GOT3 (cell line): ENCODE measurements at regions not wholly inside any gene's neighbourhood (a gene's known extent, or its start where the extent isn't known, plus 50 kb on each side); places are given as distances from the start of the nearest gene placed in this dataset.
A peak's percentile ranks its signal among the peaks of the same experiment; 100 is the strongest.

Experiments used
- DNase-seq: peaks from one replicate; lab custom pipeline; 2025; ENCODE audit warnings: mixed read lengths; lab: John Stamatoyannopoulos, UW

GRCh38 chr5:74316064-74316603, 324.4 kb downstream of the ENC1 start:
- DNase-seq: peak; percentile 67

DNA sequence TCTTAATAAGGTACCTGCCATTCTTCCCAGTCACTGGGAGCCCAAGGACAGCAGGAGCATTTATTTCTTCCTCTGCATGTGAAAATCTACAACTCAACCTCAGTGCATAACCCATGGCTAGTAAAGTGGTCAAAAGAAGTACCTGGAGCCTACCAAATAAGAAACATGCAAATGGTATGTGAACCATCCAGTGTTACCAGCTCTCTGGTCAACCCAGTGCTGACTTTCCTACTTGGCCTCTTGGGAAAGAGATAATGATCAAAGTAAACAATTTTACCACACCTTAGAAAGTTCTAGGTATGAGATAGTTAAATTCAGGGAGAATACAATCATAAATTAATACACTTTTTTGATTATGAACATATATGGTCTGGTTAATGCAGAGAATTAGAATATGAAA, 325.6 kb downstream of the ENC1 start:
- no peak for DNase-seq

GRCh38 chr5:74313896-74314295, 326.6 kb downstream of the ENC1 start:
- no peak for DNase-seq

DNA sequence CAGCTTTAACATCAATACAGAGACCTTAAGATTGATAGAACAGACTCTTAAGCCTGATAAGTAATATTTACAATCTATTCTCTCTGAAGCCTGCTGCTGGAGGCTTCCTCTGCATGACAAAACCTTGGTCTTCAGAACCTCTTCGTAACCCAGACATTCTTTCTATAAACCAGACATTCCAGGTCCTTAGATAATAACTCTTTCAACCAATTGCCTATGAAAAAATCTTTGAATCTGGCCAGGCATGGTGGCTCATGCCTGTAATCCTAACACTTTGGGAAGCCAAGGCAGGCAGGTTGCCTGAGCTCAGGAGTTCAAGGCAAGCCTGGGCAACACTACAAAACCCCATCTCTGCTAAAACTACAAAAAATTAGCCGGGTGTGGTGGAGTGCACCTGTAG, 327.8 kb downstream of the ENC1 start:
- no peak for DNase-seq

DNA sequence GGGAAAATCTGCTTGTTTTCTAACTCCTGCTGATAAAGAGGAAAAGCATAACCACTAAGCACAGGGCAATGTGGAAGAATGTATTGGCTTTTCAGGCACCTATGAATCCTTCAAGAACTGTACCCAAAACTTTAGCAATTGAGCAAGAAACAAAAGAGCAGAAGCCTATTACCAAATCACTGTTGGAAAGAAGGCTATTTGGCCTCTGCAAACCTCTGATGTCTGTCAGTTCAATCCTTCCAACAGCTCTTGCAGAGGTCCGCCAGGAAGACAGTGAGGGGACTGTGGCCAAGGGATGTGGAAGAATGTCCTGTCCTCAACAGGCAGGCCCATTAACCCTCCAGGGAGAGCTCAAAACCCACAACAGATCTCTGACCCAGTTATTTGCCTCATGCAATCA, 328.6 kb downstream of the ENC1 start:
- no peak for DNase-seq

DNA sequence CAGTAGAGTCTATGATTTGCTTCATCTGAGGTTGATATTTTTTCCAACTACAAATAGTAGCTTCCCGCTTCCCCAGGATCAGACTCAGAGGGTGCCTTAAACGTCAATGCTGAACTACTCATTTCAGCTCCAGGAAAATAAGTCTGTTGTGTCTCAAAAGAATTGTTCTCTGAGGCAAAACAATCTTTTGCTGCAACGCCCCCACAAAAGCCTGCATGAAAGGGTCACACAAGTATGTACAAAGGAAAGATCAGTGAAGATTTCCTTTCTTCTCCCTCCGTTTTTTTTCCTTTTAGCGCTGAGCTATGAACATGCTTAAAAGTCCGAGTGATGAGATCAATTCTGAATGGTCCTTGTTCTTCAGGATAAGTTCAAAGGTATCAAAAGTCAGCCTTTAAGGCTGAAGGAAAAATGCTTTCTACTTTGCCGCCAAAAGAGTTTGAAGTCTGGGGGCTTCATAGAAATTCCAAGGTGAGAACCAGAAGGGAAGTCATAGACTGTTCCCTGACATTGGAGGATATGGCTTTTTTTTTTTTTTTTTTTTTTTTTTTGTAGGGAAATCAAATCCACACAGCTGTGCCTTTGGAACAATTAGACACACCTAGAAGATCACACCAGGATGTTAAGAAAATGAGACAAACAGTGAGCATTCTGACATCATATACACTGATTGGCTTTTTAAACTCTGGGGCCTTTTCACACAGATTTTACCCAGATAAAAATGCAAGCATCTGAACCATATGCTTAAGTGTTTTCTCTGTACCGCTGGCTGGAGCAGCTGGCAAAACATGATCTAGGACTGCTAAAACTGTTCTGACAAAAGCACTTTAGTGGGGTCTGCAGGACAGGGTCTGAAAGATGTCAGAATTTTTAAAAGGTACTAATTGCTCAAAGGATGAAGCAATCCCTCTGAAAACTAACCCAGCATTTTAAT, 329.3 kb downstream of the ENC1 start:
- DNase-seq: no peak

- no peak for DNase-seq
Observed at GRCh38 chr5:74310386-74310785, 330.1 kb downstream of the ENC1 start.

DNA sequence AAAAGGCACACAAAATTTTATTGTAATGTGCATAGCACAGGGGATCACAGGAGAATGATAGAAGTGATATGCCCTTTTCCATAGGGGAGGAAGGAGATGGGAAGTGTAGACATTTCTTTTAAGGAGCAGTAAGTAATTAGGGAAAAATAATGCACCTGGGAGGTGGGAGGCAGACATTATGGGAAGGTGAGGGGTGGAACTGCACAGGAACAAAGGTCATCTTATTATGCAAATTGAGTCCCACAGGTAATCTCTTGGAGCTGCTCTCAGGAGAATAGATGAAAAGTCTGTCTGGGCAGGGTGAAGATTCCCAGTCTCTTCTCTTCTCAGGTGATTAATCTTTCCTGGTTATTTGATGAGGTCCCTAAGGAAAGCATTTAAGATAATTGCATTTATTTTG, 331.5 kb downstream of the ENC1 start:
- DNase-seq: no peak

DNA sequence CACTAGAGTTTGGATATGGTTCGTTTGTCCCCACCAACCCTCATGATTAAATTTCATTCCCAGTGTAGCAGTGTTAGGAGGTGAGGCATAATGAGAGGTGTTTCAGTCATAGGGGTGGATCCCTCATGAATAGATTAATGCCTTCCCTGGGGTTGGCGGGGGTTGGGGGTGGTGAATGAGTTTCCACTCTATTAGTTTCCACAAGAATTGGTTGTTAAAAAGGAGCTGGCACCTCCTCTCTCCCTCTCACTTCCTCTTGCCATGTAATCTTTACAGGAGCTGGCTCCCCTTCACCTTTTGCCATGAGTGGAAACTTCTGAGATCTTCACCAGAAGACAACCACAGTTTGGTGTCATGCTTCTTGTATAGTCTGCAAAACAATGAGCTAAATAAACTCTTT, 333.7 kb downstream of the ENC1 start:
- DNase-seq: no peak

GRCh38 chr5:74304536-74304935, 336.0 kb downstream of the ENC1 start:
- no peak for DNase-seq

GRCh38 chr5:74303578-74303977, 336.9 kb downstream of the ENC1 start:
- no peak for DNase-seq

GRCh38 chr5:74301576-74301975, 339.0 kb downstream of the ENC1 start:
- no peak for DNase-seq

GRCh38 chr5:74300808-74301389, 339.6 kb downstream of the ENC1 start:
- DNase-seq: no peak

GRCh38 chr5:74299833-74300232, 340.7 kb downstream of the ENC1 start:
- DNase-seq: no peak

DNA sequence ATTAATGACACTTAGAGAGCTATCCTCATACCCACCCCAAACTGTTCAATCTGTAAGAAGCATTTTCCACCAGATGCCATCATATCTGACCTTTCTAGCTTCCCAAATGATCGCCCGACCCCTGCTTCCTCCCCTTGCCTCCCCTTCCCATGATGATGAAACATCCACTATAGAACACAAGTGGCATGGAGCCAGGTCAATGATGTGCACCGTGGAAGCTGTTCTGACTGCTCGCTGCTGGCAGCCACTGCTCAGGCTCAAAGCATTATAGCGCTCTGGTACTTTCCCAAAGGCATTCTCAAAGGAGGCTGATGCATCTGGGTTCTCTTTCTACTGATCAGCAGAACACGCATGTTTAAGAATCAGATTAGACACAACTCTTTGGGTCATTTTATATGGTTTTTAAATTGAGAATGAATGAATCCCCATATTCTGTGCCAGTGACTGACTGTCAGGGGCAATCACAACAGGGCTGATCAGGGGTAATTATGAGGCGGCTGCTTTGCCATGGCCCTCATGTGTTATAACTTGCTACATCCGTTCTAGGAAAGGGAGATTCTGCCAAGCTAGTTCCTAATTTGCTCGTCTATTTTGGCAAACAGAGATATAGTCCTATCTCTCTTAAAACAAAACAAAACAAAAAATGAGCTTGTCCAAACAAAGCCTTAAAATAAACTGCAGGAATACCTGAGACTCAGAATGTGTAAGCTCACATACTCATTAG, 343.7 kb downstream of the ENC1 start:
- no peak for DNase-seq

DNA sequence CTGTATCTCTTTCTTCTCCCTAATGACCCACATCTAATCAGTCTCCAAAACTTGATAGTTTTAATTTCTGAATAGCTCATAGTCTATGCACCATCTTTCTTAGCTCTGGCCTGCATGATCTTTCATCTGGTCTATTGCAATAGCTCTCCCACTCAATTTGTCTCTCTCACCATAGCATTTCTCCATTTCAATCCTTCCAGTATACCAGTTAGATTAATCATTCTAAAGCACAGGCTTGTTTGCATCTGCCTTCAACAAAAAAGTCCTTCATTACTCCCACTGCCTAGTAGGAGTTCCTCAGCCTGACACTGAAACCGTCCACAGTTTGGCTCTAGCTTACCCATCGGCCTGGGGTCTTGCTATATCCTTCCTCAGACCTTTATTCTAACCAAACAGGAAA, 344.9 kb downstream of the ENC1 start:
- no peak for DNase-seq

- no peak for DNase-seq
Observed at GRCh38 chr5:74295141-74295540, 345.4 kb downstream of the ENC1 start.

GRCh38 chr5:74294231-74294705, 346.3 kb downstream of the ENC1 start:
- peak; percentile 6 for DNase-seq

GRCh38 chr5:74293182-74293581, 347.3 kb downstream of the ENC1 start:
- no peak for DNase-seq

DNA sequence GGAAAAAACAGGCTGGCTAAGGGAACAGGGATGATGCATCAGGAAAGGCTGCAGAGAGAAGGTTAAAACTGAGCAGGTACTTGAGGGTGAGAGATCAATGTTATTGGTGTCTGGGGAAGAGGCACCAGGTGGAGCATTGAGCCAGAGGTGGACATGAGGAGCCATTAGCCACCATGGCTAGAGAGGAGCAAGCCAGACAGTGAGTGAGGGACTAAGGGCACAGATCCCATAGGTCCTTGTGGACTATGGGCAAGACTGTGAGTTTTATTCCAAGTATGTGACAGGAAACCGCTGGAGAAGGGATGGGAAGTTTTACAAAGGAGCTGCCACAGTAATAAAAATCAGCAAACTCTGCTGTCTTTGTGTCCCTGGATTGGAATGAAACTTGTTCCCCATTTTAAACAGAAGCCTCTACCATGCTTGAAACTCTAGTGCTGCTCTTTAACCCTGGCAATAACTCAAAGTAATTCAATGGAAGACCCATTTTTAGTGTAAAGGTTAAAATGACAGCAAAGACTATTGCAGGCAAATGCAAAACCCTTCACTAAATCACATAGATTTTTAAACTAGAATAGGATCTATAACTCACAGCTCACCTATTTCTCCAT, 349.8 kb downstream of the ENC1 start:
- no peak for DNase-seq

DNA sequence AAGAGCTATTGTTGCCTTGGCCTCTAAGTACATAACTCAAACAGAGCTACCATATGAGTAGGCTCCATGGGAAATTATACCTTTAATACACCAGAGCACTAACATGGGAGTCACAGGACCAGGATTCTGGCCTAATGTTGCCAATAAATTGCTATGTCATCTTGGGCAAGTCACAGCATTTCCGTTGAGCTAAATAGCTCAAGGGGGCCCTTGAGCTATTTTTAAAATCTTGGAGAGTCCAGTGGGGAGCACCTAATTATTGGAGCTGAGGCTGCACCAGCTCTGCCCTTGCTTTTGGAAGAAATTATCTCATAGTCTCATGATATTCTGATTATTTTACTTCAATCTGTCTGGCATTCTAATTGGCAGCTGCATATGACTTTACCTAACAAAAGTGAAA, 350.8 kb downstream of the ENC1 start:
- DNase-seq: no peak

DNA sequence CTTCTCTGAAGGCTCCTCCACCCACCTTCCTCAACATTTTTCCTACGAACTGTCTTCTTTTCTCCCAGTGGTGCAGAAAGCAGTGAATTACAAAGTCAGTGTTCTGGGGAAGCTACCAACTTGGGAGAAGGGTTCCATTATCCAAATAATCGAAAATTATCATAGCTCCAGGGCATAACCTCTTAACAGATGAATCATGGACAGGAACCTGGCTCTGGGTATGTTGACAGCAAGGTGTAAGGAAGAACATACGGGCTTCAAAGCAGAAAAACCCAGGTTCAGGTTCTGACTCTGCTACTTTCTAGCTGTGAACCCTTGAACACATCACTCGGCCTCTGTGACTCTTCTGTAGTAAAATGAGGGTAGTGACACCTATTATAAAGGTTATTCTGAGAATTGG, 351.3 kb downstream of the ENC1 start:
- DNase-seq: no peak
